H1 (cell line): ENCODE measurements at regions not wholly inside any gene's neighbourhood (a gene's known extent, or its start where the extent isn't known, plus 50 kb on each side); places are given as distances from the start of the nearest gene placed in this dataset.

Source experiments
- CBX8 ChIP-seq: fragments of 300-800, 300-1000 bp; sonication (generic); IDR thresholded peaks from 2 replicates; pipeline ENCODE4 v1.7.1; 2016; ENCODE audit warnings: low read depth, low read length, borderline replicate concordance
- CREB1 ChIP-seq: IDR thresholded peaks from 2 replicates; pipeline ENCODE4 v1.6.1; 2012; ENCODE audit warnings: inconsistent platforms
- HDAC6 ChIP-seq: IDR thresholded peaks from one replicate; pipeline ENCODE4 v1.7.1; 2012; ENCODE audit warnings: low read depth, mild to moderate bottlenecking, inconsistent platforms, low read length, moderate library complexity
- PHF8 ChIP-seq: fragments of 200-600 bp; sonication (generic); conservative IDR thresholded peaks from 2 replicates; pipeline ENCODE4 v1.7.1; 2012; ENCODE audit warnings: low read depth, mild to moderate bottlenecking, inconsistent platforms, low read length, moderate library complexity
- RAD21 ChIP-seq, 2 experiments: IDR thresholded peaks in 1 of 2; conservative IDR thresholded peaks in 1 of 2; 2 replicates each; pipeline ENCODE4 v1.6.1; 2011; ENCODE audit warnings: low read depth in 2 of 2, low read length in 2 of 2, improper control_type of control experiment in 1 of 2, inconsistent platforms in 1 of 2, mild to moderate bottlenecking in 1 of 2, moderate library complexity in 1 of 2
- SP4 ChIP-seq: IDR thresholded peaks from 2 replicates; pipeline ENCODE4 v1.6.1; 2012; ENCODE audit warnings: low read length, inconsistent platforms
- TAF7 ChIP-seq: optimal IDR thresholded peaks from 2 replicates; pipeline ENCODE3; 2011; ENCODE audit warnings: low read depth, mild to moderate bottlenecking, inconsistent platforms, low read length, moderate library complexity, borderline replicate concordance
- TBP ChIP-seq: IDR thresholded peaks from 2 replicates; pipeline ENCODE4 v1.6.1; 2011; ENCODE audit warnings: low read depth, low read length, improper control_type of control experiment

DNA sequence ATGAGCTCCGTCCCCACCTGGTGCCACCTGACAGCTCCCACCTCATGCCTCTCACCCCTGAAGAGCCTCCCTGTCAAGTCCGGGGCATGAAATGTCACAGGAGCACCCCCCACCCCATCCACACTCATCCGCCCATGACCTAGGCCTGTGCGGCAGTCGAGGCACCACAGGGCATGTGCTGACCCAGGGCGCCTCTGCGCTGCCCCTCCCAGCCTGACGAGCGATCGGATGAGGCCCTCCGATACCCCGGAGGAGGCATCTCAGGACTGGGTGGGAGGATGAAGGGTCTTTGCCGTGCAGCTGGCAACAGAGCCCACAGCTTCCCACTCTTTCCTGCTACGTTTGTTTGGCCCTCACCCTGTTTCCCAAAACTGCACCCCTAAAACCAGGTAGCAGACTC is 184.4 kb upstream of the TCERG1L start (continued):
- TF ChIP-seq CREB1, result no peak
- TF ChIP-seq TBP, result no peak
- TF ChIP-seq PHF8, result no peak
- TF ChIP-seq SP4, result no peak
- no peak for TF ChIP-seq HDAC6
- TF ChIP-seq TAF7, result no peak
- no peak for TF ChIP-seq CBX8
- TF ChIP-seq RAD21 (IDR thresholded peaks at IDR 0.05 in 1 of 2, conservative IDR thresholded peaks at IDR 0.05 in 1 of 2; ENCODE audit: low read depth in 2 of 2, low read length in 2 of 2), result no peak
